ENCODE measurements at regions not wholly inside any gene's neighbourhood (a gene's known extent, or its start where the extent isn't known, plus 50 kb on each side); places are given as distances from the start of the nearest gene placed in this dataset.
"Not testable (repeated sequence)": the region's sequence is repeated elsewhere in the genome, so short reads cannot be mapped to it uniquely, and the experiment has no call there.

GRCh38 chr12:46546634-46547273 lies 174.2 kb upstream of the SLC38A2 start:
- ChIA-PET POLR2A (ENCODE audit: unreplicated experiment) (no interaction called here), CTCF (interaction anchor here (0.6 kb wide), 1 partner anchor 104 kb away, joined by 3 read pairs; no protein-coding TSS in a partner anchor)
- Histone ChIP-seq H3K9me2 (replicated peaks; ENCODE audit: low read length) (no peaks in the 10 kb centered on the region), H4K20me1 (ENCODE audit: low read length) (no peaks in the 10 kb centered on the region), H3F3A (ENCODE audit: low read length, unreplicated experiment) (no peaks in the 10 kb centered on the region), H3K4me2 (ENCODE audit: low read length) (no peak overlapping the region), H3K27me3 (ENCODE audit: low read length) (no peaks in the 10 kb centered on the region), H3K27ac (ENCODE audit: low read length) (peak overlapping the region; percentile 94; the same call in 1 of the 2 replicates), H3K4me1 (ENCODE audit: insufficient read depth, low read length) (peaks cover 55% of the 10 kb centered on the region), H3K79me2 (ENCODE audit: low read length) (no peaks in the 10 kb centered on the region), H3K9ac (ENCODE audit: low read length) (no peak overlapping the region), H3K36me3 (ENCODE audit: low read depth, low read length) (no peaks in the 10 kb centered on the region), H2AFZ (ENCODE audit: low read length) (no peak overlapping the region), H3K9me3 (ENCODE audit: low read length) (no peaks in the 10 kb centered on the region), H3K4me3 (ENCODE audit: low read length) (no peak overlapping the region)
- TF ChIP-seq CTCF (conservative IDR thresholded peaks at IDR 0.05; ENCODE audit: low read depth, low read length), result no peak
- TF ChIP-seq EZH2 (IDR thresholded peaks at IDR 0.05; ENCODE audit: low read length, unreplicated experiment), result no peak
- TF ChIP-seq EZH2phosphoT487 (IDR thresholded peaks at IDR 0.05; ENCODE audit: borderline replicate concordance, low read length), result no peak
- intact Hi-C loops (cut with micrococcal nuclease), result no loop called here
- peak; percentile 26 for DNase-seq
- ATAC-seq, result peak; percentile 32
- no TSS peak for BruUV-seq (replicated peaks)

DNA sequence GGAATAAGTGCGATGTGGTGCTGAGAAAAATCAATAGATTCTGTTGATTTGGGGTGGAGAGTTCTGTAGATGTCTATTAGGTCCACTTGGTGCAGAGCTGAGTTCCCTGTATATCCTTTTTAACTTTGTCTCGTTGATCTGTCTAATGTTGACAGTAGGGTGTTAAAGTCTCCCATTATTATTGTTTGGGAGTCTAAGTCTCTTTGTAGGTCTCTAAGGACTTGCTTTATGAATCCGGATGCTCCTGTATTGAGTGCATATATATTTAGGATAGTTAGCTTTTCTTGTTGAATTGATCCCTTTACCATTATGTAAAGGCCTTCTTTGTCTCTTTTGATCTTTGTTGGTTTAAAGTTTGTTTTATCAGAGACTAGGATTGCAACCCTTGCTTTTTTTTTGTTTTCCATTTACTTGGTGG lies 170.8 kb upstream of the SLC38A2 start:
- DNase-seq; H3K9ac ChIP-seq (ENCODE audit: low read length); H3K27ac ChIP-seq (ENCODE audit: low read length); H3K27me3 ChIP-seq (ENCODE audit: low read length); H4K20me1 ChIP-seq (ENCODE audit: low read length); ATAC-seq; H3K9me3 ChIP-seq (ENCODE audit: low read length); POLR2A ChIA-PET (ENCODE audit: unreplicated experiment); H3K36me3 ChIP-seq (ENCODE audit: low read depth, low read length); H3K4me3 ChIP-seq (ENCODE audit: low read length); H3K9me2 ChIP-seq (replicated peaks; ENCODE audit: low read length); CTCF ChIA-PET; H3K79me2 ChIP-seq (ENCODE audit: low read length); BruUV-seq (replicated peaks); H3K4me2 ChIP-seq (ENCODE audit: low read length); intact Hi-C loops (cut with micrococcal nuclease); H3F3A ChIP-seq (ENCODE audit: low read length, unreplicated experiment); H2AFZ ChIP-seq (ENCODE audit: low read length): not testable (repeated sequence)
- peaks cover 21% of the 10 kb centered on the region for H3K4me1 ChIP-seq (ENCODE audit: insufficient read depth, low read length)

- Histone ChIP-seq H3K4me2 (ENCODE audit: low read length) (no peak overlapping the region), H3K4me3 (ENCODE audit: low read length) (no peak overlapping the region), H3K9me2 (replicated peaks; ENCODE audit: low read length) (no peaks in the 10 kb centered on the region), H3K4me1 (ENCODE audit: insufficient read depth, low read length) (no peaks in the 10 kb centered on the region), H3K27me3 (ENCODE audit: low read length) (no peaks in the 10 kb centered on the region), H2AFZ (ENCODE audit: low read length) (no peak overlapping the region), H3K79me2 (ENCODE audit: low read length) (no peaks in the 10 kb centered on the region), H3K9ac (ENCODE audit: low read length) (no peak overlapping the region), H3K9me3 (ENCODE audit: low read length) (no peaks in the 10 kb centered on the region), H4K20me1 (ENCODE audit: low read length) (no peaks in the 10 kb centered on the region), H3K36me3 (ENCODE audit: low read depth, low read length) (no peaks in the 10 kb centered on the region), H3F3A (ENCODE audit: low read length, unreplicated experiment) (no peaks in the 10 kb centered on the region), H3K27ac (ENCODE audit: low read length) (no peak overlapping the region)
- intact Hi-C loops (cut with micrococcal nuclease), result no loop called here
- CTCF ChIA-PET, result no interaction called here
- BruUV-seq (replicated peaks), result no TSS peak
- no peak for DNase-seq
- no peak for ATAC-seq
- TF ChIP-seq EZH2phosphoT487 (IDR thresholded peaks at IDR 0.05; ENCODE audit: borderline replicate concordance, low read length) (no peak), EZH2 (IDR thresholded peaks at IDR 0.05; ENCODE audit: low read length, unreplicated experiment) (no peak), CTCF (conservative IDR thresholded peaks at IDR 0.05; ENCODE audit: low read depth, low read length) (no peak)
- POLR2A ChIA-PET (ENCODE audit: unreplicated experiment), result interaction anchor here (0.5 kb wide), 1 partner anchor 152 kb away, joined by 4 read pairs; no protein-coding TSS in a partner anchor
These were observed 166.4 kb upstream of the SLC38A2 start for GRCh38 chr12:46538976-46539375.

Data from PC-3 (cell line).